Endothelial cell of umbilical vein (primary cell): ENCODE measurements at regions not wholly inside any gene's neighbourhood (a gene's known extent, or its start where the extent isn't known, plus 50 kb on each side); places are given as distances from the start of the nearest gene placed in this dataset.

Experiments
- BruUV-seq: library from RNA; stranded (reverse); fragments of 400-500 nt; replicated peaks from 2 replicates; lab custom pipeline; 2021; lab: Mats Ljungman, UMichigan
- CTCF ChIA-PET: fragments of 300-600, 350-600 bp; sonication (Branson Sonifier 250); formaldehyde crosslinking; loops from one replicate; lab custom pipeline; 2021; ENCODE audit warnings: antibody characterized with exemption, inconsistent platforms; lab: Charles Lee
- POLR2A ChIA-PET: fragments of 300-600, 350-600 bp; sonication (Branson Sonifier 250); formaldehyde crosslinking; loops from one replicate; lab custom pipeline; 2021; ENCODE audit warnings: antibody characterized with exemption, inconsistent platforms; lab: Charles Lee
- DNase-seq: peaks from one replicate; pipeline ENCODE4 v3.0.0-alpha.2; 2011; ENCODE audit warnings: low read depth, low spot score
- FAIRE-seq: peaks from 2 replicates; lab custom pipeline; 2011; peaks lifted over from hg19 to GRCh38; lab: Jason Lieb, UNC
- H2AFZ ChIP-seq: 2 replicates; pipeline ENCODE4 v1.6.0; 2012; ENCODE audit warnings: low read depth, low read length, control low read depth, inconsistent platforms
- H3K27ac ChIP-seq: 2 replicates; pipeline ENCODE4 v1.5.1; 2011; ENCODE audit warnings: low read depth, mild to moderate bottlenecking, control low read depth, low read length, moderate library complexity; ENCODE audit not compliant: insufficient read depth
- H3K27me3 ChIP-seq, 2 experiments: 2 replicates each; pipeline versions ENCODE4 v1.6.0 to v1.6.1; 2011; ENCODE audit warnings: low read length in 2 of 2, mixed read lengths in 1 of 2; ENCODE audit not compliant: control insufficient read depth in 2 of 2, insufficient read depth in 2 of 2
- H3K36me3 ChIP-seq, 2 experiments: 2 replicates in 1 of 2; 3 replicates in 1 of 2; pipeline ENCODE4 v1.5.1; 2011; ENCODE audit warnings: low read length in 2 of 2, mild to moderate bottlenecking in 1 of 2, moderate library complexity in 1 of 2; ENCODE audit not compliant: control insufficient read depth in 2 of 2, insufficient read depth in 2 of 2; ENCODE audit errors: extremely low read depth in 1 of 2
- H3K4me1 ChIP-seq: 3 replicates; pipeline ENCODE4 v1.5.1; 2011; ENCODE audit warnings: mild to moderate bottlenecking, low read length; ENCODE audit not compliant: control insufficient read depth, insufficient read depth; ENCODE audit errors: extremely low read depth
- H3K4me2 ChIP-seq: 2 replicates; pipeline ENCODE4 v1.6.1; 2011; ENCODE audit warnings: low read length, control low read depth, mixed read lengths; ENCODE audit not compliant: insufficient read depth
- H3K4me3 ChIP-seq, 3 experiments: fragments of 200-600 bp in 1 of 3; sonication (generic), shearing (Covaris generic) in 1 of 3; replicated peaks in 1 of 3; 2 replicates each; pipeline ENCODE4 v1.5.1; 2011 to 2016; ENCODE audit warnings: control low read depth in 3 of 3, low read length in 3 of 3, mild to moderate bottlenecking in 2 of 3, inconsistent platforms in 1 of 3, low read depth in 1 of 3, moderate library complexity in 1 of 3; ENCODE audit not compliant: insufficient read depth in 1 of 3
- H3K79me2 ChIP-seq: 2 replicates; pipeline ENCODE4 v1.6.0; 2012; ENCODE audit warnings: low read length, inconsistent platforms; ENCODE audit not compliant: control insufficient read depth, insufficient read depth
- H3K9ac ChIP-seq: replicated peaks from 2 replicates; pipeline ENCODE3; 2011; ENCODE audit warnings: low read length, control low read depth; ENCODE audit not compliant: insufficient read depth; ENCODE audit errors: extremely low read depth
- H3K9me1 ChIP-seq: replicated peaks from 3 replicates; pipeline ENCODE4 v1.6.0; 2011; ENCODE audit warnings: mild to moderate bottlenecking, low read length; ENCODE audit not compliant: control insufficient read depth, insufficient read depth; ENCODE audit errors: extremely low read depth
- H3K9me3 ChIP-seq: replicated peaks from 2 replicates; pipeline ENCODE4 v1.5.1; 2012; ENCODE audit warnings: low read length, inconsistent platforms; ENCODE audit not compliant: control insufficient read depth, insufficient read depth
- H4K20me1 ChIP-seq: replicated peaks from 2 replicates; pipeline ENCODE3; 2011; ENCODE audit warnings: mild to moderate bottlenecking, low read length; ENCODE audit not compliant: control insufficient read depth, insufficient read depth; ENCODE audit errors: extremely low read depth
- EZH2 ChIP-seq: IDR thresholded peaks from 2 replicates; pipeline ENCODE4 v1.6.1; 2012; ENCODE audit warnings: borderline replicate concordance, low read depth, mild to moderate bottlenecking, moderate library complexity, low read length, inconsistent platforms; ENCODE audit not compliant: severe bottlenecking
- FOS ChIP-seq: IDR thresholded peaks from 2 replicates; pipeline ENCODE4 v1.6.1; 2011; ENCODE audit warnings: mild to moderate bottlenecking, low read length, moderate library complexity, borderline replicate concordance; ENCODE audit not compliant: insufficient read depth
- GATA2 ChIP-seq: IDR thresholded peaks from 2 replicates; pipeline ENCODE4 v1.7.0; 2011; ENCODE audit warnings: low read depth, mild to moderate bottlenecking, moderate library complexity, mixed read lengths, low read length; ENCODE audit not compliant: insufficient read length, insufficient read depth
- JUN ChIP-seq: IDR thresholded peaks from 2 replicates; pipeline ENCODE4 v1.6.1; 2011; ENCODE audit warnings: borderline replicate concordance, low read depth; ENCODE audit not compliant: insufficient read length, insufficient read depth
- MYC ChIP-seq: IDR thresholded peaks from one replicate; pipeline ENCODE4 v1.6.1; 2011; ENCODE audit warnings: mild to moderate bottlenecking, low read depth, low read length
- POLR2A ChIP-seq: IDR thresholded peaks from 2 replicates; pipeline ENCODE4 v1.6.1; 2012; ENCODE audit warnings: low read depth, mild to moderate bottlenecking, control low read depth, low read length
- POLR2AphosphoS5 ChIP-seq: IDR thresholded peaks from 2 replicates; pipeline ENCODE4 v1.6.1; 2012; ENCODE audit warnings: low read depth, mild to moderate bottlenecking, control low read depth, low read length, moderate library complexity; ENCODE audit not compliant: insufficient read depth
- dilution Hi-C: fragments of 300-500 bp; cut with MboI; formaldehyde crosslinking; loops from one replicate; pipeline ENCODE4 v1.15.0; 2019; ENCODE audit warnings: low sequenced_read_pairs; ENCODE audit not compliant: extremely low pct_ligation_motif_present
- intact Hi-C: fragments of 100-400 bp; cut with micrococcal nuclease; formaldehyde crosslinking; loops from one replicate; pipeline ENCODE4 v1.10.0; 2022
- TF ChIP-seq, protein P1 (sequence below): IDR thresholded peaks from 2 replicates; pipeline ENCODE4 v1.6.1; 2011; ENCODE audit not compliant: insufficient read depth, insufficient read length
- TF ChIP-seq, protein P2 (sequence below), 2 donors: IDR thresholded peaks; 1 replicate in 1 of 2; 2 replicates in 1 of 2; pipeline ENCODE4 v1.5.1; 2011; ENCODE audit warnings: low read length in 2 of 2, mild to moderate bottlenecking in 2 of 2, moderate library complexity in 2 of 2, control low read depth in 1 of 2, inconsistent platforms in 1 of 2, low read depth in 1 of 2; ENCODE audit not compliant: insufficient read depth in 1 of 2; ENCODE audit errors: extremely low read depth in 1 of 2

DNA sequence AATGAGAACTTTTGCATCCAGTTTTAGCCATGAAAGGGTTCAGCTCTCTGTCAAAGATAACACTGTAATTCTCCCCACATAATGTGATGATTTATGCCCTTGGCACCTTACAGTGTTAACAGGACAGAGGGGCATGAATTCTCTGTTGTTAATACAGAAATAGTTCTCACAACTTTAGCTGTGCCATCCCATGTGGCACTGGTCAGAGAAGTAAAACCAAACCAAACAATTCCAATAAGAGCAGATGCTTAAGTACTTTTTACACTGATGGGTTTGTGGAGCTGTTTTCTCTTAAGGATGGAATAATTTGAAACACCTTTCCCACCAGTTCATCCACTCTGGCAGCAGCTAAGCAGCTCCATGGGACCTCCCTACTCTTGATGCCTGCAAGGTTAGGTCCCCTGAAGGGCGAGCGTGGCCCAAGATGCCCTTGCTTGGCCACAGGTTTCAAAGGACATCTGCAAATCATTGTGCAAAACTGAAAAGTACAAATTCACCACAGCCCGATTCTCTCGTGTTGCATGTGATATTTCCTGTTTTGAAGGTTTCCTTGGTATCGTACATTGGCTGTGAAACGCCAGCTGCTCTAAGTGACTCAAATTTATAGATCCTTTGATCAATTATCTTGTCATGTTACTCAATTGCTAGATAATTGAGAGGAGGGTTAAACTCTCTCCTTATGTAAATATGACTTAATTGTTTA is 82.5 kb upstream of the CREB5 start:
- Histone ChIP-seq H3K9me1 (no peaks in the 10 kb centered on the region), H3K9ac (no peak overlapping the region), H3K27ac (no peak overlapping the region), H3K79me2 (no peaks in the 10 kb centered on the region), H3K4me1 (no peaks in the 10 kb centered on the region), H3K4me2 (no peak overlapping the region), H4K20me1 (no peaks in the 10 kb centered on the region), H2AFZ (no peak overlapping the region), H3K4me3 (no peak overlapping the region), H3K27me3 (peaks cover 2% of the 10 kb centered on the region in 2 experiments), H3K9me3 (no peaks in the 10 kb centered on the region), H3K36me3 (no peaks in the 10 kb centered on the region)
- no peak for DNase-seq
- intact Hi-C loops: no loop called here
- no peak for FAIRE-seq
- ChIA-PET CTCF (no interaction called here), POLR2A (no interaction called here)
- dilution Hi-C loops: no loop called here
- TF ChIP-seq EZH2 (no peak), FOS (no peak), POLR2A (no peak), MYC (no peak), JUN (no peak), GATA2 (no peak), POLR2AphosphoS5 (no peak)
- TF ChIP-seq, protein P1, sequence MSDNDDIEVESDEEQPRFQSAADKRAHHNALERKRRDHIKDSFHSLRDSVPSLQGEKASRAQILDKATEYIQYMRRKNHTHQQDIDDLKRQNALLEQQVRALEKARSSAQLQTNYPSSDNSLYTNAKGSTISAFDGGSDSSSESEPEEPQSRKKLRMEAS: no peak
- TF ChIP-seq, protein P2, sequence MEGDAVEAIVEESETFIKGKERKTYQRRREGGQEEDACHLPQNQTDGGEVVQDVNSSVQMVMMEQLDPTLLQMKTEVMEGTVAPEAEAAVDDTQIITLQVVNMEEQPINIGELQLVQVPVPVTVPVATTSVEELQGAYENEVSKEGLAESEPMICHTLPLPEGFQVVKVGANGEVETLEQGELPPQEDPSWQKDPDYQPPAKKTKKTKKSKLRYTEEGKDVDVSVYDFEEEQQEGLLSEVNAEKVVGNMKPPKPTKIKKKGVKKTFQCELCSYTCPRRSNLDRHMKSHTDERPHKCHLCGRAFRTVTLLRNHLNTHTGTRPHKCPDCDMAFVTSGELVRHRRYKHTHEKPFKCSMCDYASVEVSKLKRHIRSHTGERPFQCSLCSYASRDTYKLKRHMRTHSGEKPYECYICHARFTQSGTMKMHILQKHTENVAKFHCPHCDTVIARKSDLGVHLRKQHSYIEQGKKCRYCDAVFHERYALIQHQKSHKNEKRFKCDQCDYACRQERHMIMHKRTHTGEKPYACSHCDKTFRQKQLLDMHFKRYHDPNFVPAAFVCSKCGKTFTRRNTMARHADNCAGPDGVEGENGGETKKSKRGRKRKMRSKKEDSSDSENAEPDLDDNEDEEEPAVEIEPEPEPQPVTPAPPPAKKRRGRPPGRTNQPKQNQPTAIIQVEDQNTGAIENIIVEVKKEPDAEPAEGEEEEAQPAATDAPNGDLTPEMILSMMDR (IDR thresholded peaks at IDR 0.05; ENCODE audit: extremely low read depth in 1 of 2, insufficient read depth in 1 of 2, low read depth in 1 of 2, low read length in 2 of 2): no peak
- BruUV-seq: no TSS peak
